GM18517 (cell line): ENCODE measurements at regions not wholly inside any gene's neighbourhood (a gene's known extent, or its start where the extent isn't known, plus 50 kb on each side); places are given as distances from the start of the nearest gene placed in this dataset.

Experiments
- ATAC-seq: cut with Tn5 transposase; IDR thresholded peaks from one replicate; pipeline ENCODE4 v1.9.1; 2021; ENCODE audit warnings: mild to moderate bottlenecking, moderate library complexity; ENCODE audit not compliant: unreplicated experiment

DNA sequence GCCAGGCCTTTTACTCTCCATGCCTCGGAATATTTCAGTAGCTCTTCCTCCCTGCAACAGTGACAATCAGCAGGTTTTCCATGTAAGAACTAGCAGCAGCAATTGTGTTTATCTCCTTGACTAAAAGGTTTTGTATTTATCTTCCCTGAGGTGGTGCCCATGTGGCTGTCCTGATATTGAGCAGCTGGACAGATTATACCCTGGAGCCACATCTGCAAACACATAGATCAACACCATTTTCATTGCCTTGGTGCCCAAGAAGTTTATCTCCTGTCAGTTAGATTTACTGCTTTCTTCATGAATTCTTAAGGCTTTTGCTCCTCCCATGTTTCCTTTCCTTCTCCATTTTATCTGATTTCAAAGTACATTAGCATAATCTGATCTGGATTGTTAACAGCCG, 378.4 kb downstream of the SPATA31D1 start:
- no peak for ATAC-seq

DNA sequence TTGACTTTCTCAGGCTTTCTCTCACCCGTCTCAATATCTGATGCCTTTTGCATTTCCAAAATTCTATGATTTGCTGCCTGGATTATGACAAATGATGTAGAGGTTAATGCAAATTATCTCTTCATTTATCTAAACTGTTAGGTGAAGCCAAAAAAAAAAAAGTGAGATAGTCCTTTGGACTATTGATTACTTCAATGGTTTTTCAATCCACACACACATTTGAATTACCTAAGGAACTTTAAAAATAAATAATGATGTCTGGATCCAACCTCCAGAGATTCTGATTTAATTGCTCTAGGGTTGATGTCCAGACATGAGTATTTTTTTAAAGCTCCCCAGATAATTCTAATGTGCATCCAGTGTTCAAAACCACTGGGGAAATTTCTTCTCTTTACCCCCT, 379.4 kb downstream of the SPATA31D1 start:
- no peak for ATAC-seq

DNA sequence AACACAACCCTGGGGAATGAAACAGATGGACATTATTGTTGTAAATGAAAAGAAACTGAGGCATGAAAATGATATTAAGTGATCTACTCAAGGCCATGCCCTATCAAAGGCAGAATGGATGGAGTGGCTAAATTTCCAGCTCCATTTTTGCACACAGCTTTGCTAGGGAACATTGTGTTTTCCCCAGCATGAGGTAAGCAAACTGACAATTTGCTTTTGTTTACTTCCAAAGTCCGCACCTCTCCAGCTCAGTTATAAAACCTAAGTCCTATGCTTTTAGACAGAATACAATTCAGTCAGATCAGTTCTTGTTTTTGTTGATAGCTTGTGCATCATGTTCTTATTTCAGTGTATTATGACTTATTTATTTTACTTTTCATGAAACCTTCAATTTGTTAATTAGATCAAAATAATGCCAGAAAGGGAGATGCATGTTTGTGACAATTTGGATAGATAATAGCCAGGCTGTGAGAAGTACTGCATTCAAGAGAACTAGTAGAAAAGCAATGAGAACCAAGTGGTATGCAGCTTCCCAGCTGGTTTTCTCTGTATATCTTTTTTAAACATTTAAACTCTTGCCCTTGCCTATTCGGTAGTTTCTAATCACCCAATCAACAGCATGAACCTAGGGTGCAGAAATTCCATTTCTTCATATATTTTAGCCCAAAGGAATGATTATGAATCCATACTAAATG, 380.8 kb downstream of the SPATA31D1 start:
- no peak for ATAC-seq

DNA sequence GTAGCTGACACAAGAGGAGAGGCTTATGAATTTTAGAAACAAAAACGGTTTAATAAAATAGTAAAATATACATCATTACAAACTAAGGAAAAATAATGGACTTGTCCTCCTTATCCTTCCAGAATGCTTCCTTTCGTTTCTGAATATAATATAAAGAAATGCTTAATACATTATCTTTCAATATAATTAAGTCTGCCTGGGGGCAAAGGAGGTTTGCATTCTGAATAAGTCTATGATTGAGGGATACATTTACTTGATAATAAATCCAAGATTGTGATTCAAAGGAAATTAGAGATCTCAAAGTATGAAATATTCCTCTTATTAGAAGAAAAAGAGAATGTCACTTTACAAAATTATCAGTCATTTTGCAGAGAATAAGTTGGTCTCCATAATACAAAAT, 386.5 kb downstream of the SPATA31D1 start:
- no peak for ATAC-seq

DNA sequence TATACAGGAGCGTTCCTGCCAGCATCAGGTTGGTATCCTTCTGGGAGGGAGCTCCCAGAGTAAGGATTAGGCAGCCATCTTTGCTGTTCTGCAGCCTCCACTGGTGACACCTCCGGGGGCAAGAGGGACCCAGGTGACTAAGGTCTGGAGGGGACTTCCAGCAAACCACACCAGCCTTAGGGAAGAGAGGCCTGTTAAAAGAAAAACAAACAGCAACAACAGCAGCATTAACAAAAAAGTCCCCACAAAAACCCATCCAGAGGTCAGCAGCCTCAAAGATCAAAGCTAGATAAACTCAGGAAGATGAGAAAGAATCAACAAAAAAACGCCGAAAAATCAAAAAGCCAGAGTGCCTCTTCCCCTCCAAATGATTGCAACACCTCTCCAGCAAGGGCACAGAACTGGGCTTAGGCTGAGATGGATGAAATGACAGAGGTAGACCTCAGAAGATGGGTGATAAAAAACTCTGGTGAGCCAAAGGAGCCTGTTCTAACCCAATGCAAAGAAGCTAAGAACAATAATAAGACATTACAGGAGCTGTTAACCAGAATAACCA, 388.2 kb downstream of the SPATA31D1 start:
- no peak for ATAC-seq

DNA sequence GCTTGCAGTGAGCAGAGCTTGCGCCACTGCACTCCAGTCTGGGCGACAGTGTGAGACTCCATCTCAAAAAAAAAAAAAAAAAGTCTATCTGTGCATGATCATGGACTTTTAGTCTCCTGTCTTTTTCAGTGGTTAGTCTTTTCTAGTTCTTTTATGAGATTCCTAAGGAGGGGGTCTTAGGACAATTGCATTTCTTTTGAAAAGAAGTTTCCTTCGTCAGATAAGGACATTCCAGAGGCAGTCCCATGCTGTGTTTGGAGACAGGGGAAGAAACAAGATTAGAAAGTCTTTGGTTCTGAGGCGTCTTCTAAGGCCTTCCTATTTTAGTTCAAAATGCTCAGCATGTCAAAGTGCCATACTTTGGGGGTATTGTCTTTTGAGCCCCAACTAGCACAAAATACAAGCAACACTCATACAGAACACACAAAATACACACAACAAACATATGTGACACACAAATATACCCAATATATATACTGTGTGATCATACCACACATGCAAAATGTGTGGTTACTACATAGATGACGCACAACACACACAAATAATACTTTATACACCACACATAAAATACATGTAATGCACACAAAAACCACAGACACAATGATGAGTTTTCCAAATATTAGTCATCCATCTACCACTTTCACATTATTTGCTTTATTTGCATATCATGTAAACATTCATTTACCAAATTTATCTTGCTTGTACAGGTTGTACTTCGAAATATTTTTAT, 394.5 kb downstream of the SPATA31D1 start:
- ATAC-seq = no peak

DNA sequence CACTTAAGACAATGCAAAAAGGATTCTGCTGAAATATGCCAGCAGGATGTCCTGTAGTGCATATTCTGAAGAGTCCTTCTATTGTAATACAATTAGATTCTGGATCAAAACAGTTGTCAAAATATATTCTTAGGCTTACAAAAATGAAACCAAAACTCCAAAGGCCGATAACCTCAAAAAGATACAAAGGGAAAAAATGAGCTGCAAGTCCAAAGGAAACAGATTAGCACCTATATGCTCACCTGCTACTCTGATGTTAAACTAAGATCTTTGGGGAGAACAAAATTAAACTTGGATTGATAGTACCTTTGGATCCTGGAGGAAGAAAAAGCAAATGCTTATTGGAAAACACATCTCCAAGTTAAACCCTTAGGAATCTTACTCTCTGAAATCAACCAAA, 397.1 kb downstream of the SPATA31D1 start:
- ATAC-seq = no peak

DNA sequence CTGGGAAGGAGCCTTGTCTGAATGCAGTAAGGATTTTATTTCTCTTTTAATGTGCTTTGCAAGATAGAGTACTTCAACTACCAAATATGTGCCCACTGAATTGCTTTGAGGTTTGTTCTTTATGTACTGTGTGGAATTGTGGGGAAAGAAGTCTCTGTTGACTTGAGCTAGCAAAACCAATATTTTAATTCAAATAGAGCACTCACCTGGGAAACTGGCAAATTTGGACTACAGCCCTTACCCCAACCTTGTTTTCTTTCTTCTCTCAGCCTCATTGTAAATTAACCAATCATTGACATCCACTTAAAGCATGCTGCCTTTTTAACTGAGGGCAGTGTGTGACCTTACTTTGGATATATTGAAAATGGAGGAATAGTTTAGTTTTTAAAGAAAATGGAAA, 409.0 kb downstream of the SPATA31D1 start:
- ATAC-seq = no peak

DNA sequence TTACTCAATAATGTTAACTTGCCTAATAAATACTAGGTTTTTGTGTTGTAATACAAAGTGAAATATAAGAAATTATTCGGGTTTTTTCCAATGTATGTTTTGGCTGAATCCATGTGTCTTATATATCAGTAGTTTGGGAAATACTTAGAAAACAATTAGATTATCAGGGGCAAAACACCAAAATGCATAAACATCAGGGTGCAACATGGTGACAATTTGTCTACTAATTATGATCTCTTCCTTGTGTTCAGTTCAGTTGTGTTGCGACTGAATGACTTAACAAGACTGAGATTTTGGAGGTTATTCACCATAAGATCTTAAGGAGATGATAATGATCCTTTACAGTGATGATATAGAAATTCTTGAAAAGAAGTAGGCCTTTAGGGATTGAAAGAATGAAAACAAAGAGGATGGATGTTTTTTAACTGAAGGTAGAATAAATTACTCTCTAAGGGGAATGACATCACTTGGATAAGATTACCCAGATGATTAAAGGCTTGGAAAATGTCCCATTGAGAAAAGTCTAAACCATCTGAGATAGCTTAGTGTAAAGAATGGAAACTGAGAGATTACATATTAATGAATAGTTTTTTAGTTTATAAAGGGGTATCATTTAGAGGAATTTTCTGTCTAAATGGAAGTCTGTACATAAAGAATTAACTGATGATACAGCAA, 415.8 kb downstream of the SPATA31D1 start:
- ATAC-seq = no peak

DNA sequence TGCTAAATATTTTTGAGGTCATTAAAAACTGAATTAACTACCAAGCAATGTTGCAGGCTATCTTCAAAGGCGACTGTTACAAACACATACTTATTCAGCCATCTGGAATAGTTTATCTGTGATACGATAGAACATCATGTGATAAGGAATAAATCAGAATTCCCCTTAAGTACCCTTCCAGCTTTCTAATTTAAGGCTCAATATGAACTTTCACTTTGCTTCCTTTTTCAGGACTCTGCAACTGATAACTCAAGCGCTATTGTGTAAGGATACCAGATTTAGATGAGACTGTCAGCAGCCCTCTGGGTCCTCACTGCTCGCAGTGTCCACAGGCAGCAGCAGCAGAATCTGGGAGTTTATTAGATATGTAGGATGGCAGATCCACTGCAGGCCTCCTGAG, 416.3 kb downstream of the SPATA31D1 start:
- no peak for ATAC-seq

DNA sequence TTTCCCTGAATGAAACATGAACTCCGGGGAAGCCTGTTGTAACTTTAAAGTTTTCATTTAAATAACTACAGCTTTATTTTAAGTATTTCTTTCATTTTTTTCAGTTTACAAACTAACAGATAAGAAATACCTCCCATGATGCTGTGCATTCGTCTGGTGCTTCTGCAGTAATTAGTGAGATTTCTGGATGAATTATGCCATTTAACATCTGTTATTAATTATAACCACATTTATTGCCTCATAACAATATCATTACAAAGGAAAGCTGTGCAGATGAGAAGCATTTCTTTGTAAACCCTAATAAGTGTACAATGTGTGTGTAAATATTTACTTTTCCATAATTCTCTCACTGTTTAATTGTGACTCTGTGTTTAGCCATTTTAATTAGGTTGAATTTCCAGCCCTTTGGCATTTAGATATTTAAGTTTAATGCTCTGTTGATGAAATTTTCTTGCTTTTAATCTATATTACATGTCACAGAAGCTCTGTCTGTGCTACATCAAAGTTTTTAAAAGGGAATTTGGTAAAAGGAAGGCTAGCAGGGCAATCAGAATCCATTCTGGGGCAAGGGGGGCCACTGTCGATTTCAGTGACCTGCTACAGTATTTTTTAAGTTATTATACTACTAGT, 418.0 kb downstream of the SPATA31D1 start:
- ATAC-seq = no peak

DNA sequence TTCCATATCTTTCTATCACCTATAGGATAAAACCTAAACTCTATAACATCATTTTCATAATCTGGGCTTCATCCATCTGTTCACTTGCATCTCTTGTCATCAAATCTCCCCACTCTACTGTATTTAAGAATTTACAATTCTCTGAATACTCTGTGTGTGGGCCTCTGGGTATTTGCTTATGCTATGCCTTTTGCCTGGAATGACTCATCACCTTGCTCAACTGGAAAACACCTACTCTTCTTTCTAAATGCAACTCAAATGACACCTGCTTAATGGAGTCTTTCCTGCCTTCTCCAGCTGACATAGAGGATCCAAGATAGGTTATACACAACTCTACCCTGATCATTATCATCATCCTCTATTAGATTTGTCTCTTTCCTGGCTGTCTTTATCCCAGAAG, 421.7 kb downstream of the SPATA31D1 start:
- peak; percentile 94 for ATAC-seq

DNA sequence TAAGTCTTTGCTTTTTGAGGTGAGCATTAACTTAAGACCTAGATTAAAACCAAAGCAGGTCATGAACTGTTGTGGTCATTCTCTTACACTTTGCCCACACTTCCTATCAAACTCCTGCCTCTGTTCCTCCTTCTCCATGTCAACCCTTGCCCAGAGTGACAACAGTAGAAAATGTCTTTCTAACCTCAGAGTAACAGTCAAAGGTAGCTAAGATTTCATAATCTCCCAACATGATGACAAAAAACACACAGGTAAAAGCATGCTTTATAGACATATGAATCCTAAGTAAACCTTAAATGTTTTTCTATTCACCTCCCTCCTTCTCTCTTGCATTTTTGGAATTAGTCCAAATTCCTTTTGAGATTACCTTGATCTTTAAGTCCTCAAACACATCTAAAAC, 422.3 kb downstream of the SPATA31D1 start:
- ATAC-seq = peak; percentile 8

DNA sequence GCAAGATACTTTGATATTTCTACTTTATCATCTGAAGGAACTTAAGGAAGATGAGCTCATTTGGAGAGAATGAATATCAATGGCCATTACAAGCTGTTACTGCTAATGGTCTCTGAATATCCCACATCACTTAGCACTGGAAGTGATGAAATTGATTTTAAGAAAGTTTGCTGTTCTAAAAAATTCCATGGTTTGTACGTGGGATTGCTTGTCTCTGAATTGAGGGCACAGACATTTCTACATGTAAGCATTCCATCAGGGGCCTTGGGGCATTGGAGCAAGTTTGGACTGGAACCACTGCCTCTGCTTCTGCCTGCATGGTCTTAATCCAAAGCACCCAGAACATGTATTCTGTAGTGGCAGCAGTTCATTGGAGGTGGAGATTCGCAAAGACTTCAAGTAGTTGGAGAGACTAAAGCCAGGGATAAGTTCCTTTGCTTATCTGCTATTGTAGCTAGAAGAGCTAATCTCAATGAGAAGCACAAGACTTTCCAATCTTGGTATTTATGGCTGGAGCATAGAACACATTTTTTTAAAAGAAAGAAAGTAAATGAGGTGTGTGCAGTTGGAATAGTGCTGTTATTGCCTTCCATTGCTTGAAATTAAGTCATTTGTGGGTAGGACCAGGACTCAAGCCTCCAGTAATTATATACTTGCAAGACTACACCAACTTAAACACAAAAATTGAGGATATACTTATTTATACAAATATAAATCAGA, 424.2 kb downstream of the SPATA31D1 start:
- no peak for ATAC-seq

DNA sequence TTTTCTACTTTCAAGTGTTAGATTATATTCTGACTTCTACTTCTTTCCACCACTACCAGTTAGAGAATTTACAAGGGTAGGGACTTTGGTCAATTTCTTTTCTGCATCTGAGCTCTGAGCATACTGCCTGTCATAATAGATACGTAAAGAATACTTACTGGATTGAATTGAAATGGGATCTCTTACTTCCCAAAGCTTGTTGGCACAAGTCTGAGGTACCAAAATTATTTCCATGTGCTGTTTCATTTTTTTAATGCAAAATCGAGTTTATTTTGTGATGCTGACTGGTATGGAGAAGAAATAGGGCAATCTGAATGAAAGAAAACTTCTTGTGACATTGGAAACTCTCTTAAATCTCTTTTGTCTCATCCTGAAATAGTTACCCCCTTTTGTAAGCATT, 428.9 kb downstream of the SPATA31D1 start:
- ATAC-seq = no peak

DNA sequence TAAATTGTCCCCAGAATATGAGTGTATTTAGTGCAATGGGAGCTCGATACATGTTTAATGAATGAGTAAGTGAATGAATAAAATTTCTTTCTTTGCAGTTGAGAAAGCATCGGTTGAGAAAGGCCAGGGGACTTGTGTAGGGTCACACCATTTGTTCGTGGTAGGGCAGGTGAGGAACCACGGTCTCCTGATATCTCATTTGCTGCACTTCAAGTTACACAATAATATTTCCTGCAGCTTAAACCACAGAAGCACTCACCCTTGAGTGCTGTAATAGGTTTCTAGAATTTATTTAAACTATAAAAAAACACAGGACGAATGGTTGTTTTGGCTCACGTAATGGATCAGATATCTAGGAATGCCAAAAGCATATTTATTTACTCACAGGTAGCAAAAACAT, 429.8 kb downstream of the SPATA31D1 start:
- no peak for ATAC-seq

DNA sequence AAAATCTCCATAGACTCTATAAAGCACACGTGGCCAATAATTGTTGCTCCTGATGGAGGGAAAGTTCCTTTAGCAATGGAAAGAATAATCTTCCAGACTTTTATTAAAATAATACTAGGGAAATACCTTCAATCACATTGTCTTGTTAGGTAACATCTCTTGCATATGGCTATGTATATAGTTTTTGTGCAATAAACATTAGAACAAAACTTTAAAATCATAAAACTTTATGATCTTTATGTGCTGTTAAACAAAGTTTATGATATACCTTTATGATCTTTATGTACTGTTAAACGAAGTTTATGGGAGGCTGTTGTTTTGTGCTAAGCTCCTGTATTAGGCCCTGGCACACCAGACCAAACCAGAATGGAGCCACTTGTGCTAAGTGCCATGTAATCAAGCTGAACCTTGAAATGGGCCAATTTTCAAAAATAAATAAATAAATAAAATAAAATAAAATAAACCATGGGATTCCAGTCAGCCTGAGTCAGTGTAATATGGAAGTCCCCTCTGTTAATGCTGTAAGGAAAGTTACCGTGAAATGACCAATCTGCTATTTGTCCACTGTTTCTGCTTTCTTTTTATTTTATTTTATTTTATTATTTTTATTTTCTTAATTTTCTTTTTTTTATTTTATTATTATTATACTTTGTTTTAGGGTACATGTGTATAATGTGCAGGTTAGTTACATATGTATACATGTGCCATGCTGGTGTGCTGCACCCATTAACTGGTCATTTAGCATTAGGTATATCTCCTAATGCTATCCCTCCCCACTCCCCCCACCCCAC, 431.3 kb downstream of the SPATA31D1 start:
- ATAC-seq = no peak

DNA sequence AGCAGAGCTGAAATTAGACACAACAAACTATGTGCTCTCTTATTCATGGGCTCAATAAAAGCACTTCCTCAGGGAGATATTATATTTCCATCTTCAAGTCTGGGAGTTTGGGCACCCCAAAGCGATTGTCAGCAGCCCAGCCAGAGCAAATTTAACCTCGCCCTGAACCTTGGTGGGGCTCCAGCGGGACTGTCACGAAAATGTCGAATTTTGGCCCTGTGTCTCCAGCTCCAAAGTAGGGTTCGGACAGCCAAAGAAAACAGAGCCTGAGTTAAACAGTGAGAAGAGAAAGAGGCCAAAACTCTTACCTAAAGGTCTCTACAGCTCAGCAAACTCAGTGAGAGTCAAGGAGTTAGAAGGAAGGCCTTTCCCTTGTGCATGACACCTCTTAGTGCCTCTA, 432.9 kb downstream of the SPATA31D1 start:
- no peak for ATAC-seq

DNA sequence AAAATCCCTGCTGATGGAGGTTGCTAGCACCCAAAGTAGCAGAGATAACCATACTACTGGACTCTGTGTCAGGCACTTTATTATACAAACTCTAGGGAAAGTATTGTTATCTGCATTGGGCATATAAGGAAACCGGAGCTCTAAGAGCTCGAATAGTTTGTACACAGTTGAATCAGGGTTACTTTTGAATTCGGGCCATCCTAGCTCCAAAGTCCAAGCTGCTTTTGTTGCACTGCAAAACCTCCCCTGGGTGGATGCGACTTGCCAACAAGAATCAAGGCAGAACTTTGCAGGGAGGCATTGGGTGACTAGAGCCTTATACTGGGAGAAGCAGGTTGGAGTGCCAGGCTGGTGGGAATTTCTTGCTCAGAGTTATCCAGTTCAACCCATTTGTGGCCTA, 435.1 kb downstream of the SPATA31D1 start:
- no peak for ATAC-seq

DNA sequence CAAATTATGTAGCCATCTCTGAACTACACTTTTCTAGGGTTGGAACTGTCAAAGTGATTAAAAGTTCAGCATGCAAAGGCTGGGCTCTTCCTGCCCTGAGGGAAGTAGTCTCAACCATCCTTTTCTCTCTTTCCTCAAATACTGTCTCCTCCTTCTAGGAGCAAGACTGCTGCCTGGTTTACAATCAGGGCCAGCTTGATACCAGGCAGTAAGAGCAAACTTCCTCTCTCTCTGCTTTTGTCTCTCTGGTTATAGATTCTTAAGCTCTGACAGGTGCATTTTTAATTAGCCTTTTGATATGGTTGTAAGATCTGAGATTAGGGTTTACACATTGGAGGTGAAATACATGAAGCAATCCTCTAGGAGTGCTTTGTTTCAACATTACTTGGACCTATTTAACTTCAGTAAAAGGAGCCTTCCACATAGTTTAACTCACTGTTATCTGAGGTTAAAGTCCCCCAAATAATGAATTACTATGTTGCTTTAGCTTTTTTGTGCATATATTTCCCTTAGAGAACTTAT, 436.1 kb downstream of the SPATA31D1 start:
- no peak for ATAC-seq
